Ishikawa (cell line): ENCODE measurements at regions not wholly inside any gene's neighbourhood (a gene's known extent, or its start where the extent isn't known, plus 50 kb on each side); places are given as distances from the start of the nearest gene placed in this dataset.

Experiments
- CREB1 ChIP-seq: IDR thresholded peaks from 2 replicates; pipeline ENCODE4 v1.6.1; 2012; ENCODE audit warnings: low read depth
- EGR1 ChIP-seq: IDR thresholded peaks from 2 replicates; pipeline ENCODE4 v1.6.1; 2012
- EP300 ChIP-seq: IDR thresholded peaks from 2 replicates; pipeline ENCODE4 v1.6.1; 2012; ENCODE audit warnings: borderline replicate concordance
- FOXM1 ChIP-seq: IDR thresholded peaks from 2 replicates; pipeline ENCODE4 v1.6.1; 2012; ENCODE audit warnings: low read depth, borderline replicate concordance
- RAD21 ChIP-seq: IDR thresholded peaks from 2 replicates; pipeline ENCODE4 v1.6.1; 2012; ENCODE audit warnings: low read depth
- REST ChIP-seq: IDR thresholded peaks from 2 replicates; pipeline ENCODE4 v1.6.1; 2012; ENCODE audit warnings: low read depth, mild to moderate bottlenecking
- TAF1 ChIP-seq: IDR thresholded peaks from 2 replicates; pipeline ENCODE4 v1.6.1; 2012; ENCODE audit warnings: low read depth, mild to moderate bottlenecking
- USF1 ChIP-seq: IDR thresholded peaks from 2 replicates; pipeline ENCODE4 v1.6.1; 2012

- TF ChIP-seq RAD21 (no peak), EP300 (no peak), TAF1 (no peak), REST (no peak), USF1 (no peak), CREB1 (no peak), EGR1 (no peak), FOXM1 (no peak)
Observed at GRCh38 chr3:43998370-43998835, 243.3 kb upstream of the TOPAZ1 start.
